ENCODE measurements at regions not wholly inside any gene's neighbourhood (a gene's known extent, or its start where the extent isn't known, plus 50 kb on each side); places are given as distances from the start of the nearest gene placed in this dataset.

DNA sequence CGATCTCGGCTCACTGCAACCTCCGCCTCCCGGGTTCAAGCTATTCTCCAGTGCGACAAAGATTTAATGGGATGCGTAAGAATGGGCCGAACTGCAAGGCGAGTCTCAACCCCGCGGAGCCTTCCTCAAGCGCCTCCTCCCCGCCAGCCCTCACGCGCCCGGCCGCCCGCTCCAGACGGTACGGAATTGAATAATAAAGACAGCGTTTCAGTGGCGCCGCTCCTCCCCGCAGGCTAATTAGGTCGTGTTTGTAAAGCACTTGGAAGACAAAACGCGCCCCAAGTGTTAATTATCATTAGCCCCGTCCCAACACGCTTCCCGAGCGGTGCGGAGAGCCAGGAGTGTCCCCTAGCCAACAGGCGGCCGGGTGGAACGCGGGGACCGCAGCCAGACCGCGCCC lies 192.0 kb downstream of the BUD13 start:
- no peak for ATAC-seq
- no peak for TF ChIP-seq PPARA (CRISPR knock-in tag; IDR thresholded peaks at IDR 0.05; ENCODE audit: borderline replicate concordance)
- no peak for TF ChIP-seq ZC3H10 (CRISPR knock-in tag; IDR thresholded peaks at IDR 0.05)
- TF ChIP-seq RARB (CRISPR knock-in tag; IDR thresholded peaks at IDR 0.05): no peak
- no peak for TF ChIP-seq TOX (CRISPR knock-in tag; IDR thresholded peaks at IDR 0.05; ENCODE audit: borderline replicate concordance)
- no peak for TF ChIP-seq ZFP30 (CRISPR knock-in tag; IDR thresholded peaks at IDR 0.05)
- TF ChIP-seq, protein P1, sequence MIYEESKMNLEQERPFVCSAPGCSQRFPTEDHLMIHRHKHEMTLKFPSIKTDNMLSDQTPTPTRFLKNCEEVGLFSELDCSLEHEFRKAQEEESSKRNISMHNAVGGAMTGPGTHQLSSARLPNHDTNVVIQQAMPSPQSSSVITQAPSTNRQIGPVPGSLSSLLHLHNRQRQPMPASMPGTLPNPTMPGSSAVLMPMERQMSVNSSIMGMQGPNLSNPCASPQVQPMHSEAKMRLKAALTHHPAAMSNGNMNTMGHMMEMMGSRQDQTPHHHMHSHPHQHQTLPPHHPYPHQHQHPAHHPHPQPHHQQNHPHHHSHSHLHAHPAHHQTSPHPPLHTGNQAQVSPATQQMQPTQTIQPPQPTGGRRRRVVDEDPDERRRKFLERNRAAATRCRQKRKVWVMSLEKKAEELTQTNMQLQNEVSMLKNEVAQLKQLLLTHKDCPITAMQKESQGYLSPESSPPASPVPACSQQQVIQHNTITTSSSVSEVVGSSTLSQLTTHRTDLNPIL (CRISPR knock-in tag; IDR thresholded peaks at IDR 0.05; ENCODE audit: low read depth): no peak
- no peak for TF ChIP-seq ZFP3 (CRISPR knock-in tag; IDR thresholded peaks at IDR 0.05)
- TF ChIP-seq, protein P2, sequence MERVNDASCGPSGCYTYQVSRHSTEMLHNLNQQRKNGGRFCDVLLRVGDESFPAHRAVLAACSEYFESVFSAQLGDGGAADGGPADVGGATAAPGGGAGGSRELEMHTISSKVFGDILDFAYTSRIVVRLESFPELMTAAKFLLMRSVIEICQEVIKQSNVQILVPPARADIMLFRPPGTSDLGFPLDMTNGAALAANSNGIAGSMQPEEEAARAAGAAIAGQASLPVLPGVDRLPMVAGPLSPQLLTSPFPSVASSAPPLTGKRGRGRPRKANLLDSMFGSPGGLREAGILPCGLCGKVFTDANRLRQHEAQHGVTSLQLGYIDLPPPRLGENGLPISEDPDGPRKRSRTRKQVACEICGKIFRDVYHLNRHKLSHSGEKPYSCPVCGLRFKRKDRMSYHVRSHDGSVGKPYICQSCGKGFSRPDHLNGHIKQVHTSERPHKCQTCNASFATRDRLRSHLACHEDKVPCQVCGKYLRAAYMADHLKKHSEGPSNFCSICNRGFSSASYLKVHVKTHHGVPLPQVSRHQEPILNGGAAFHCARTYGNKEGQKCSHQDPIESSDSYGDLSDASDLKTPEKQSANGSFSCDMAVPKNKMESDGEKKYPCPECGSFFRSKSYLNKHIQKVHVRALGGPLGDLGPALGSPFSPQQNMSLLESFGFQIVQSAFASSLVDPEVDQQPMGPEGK (CRISPR knock-in tag; IDR thresholded peaks at IDR 0.05; ENCODE audit: borderline replicate concordance): no peak
- TF ChIP-seq, protein P3, sequence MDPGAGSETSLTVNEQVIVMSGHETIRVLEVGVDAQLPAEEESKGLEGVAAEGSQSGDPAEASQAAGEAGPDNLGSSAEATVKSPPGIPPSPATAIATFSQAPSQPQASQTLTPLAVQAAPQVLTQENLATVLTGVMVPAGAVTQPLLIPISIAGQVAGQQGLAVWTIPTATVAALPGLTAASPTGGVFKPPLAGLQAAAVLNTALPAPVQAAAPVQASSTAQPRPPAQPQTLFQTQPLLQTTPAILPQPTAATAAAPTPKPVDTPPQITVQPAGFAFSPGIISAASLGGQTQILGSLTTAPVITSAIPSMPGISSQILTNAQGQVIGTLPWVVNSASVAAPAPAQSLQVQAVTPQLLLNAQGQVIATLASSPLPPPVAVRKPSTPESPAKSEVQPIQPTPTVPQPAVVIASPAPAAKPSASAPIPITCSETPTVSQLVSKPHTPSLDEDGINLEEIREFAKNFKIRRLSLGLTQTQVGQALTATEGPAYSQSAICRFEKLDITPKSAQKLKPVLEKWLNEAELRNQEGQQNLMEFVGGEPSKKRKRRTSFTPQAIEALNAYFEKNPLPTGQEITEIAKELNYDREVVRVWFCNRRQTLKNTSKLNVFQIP (CRISPR knock-in tag; IDR thresholded peaks at IDR 0.05; ENCODE audit: borderline replicate concordance, low read depth): no peak
- TF ChIP-seq, protein P4, sequence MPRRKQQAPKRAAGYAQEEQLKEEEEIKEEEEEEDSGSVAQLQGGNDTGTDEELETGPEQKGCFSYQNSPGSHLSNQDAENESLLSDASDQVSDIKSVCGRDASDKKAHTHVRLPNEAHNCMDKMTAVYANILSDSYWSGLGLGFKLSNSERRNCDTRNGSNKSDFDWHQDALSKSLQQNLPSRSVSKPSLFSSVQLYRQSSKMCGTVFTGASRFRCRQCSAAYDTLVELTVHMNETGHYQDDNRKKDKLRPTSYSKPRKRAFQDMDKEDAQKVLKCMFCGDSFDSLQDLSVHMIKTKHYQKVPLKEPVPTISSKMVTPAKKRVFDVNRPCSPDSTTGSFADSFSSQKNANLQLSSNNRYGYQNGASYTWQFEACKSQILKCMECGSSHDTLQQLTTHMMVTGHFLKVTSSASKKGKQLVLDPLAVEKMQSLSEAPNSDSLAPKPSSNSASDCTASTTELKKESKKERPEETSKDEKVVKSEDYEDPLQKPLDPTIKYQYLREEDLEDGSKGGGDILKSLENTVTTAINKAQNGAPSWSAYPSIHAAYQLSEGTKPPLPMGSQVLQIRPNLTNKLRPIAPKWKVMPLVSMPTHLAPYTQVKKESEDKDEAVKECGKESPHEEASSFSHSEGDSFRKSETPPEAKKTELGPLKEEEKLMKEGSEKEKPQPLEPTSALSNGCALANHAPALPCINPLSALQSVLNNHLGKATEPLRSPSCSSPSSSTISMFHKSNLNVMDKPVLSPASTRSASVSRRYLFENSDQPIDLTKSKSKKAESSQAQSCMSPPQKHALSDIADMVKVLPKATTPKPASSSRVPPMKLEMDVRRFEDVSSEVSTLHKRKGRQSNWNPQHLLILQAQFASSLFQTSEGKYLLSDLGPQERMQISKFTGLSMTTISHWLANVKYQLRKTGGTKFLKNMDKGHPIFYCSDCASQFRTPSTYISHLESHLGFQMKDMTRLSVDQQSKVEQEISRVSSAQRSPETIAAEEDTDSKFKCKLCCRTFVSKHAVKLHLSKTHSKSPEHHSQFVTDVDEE (CRISPR knock-in tag; IDR thresholded peaks at IDR 0.05): no peak
- TF ChIP-seq TCF4 (CRISPR knock-in tag; IDR thresholded peaks at IDR 0.05; ENCODE audit: borderline replicate concordance): no peak
- no peak for TF ChIP-seq SNAI2 (CRISPR knock-in tag; IDR thresholded peaks at IDR 0.05)
- TF ChIP-seq, protein P5, sequence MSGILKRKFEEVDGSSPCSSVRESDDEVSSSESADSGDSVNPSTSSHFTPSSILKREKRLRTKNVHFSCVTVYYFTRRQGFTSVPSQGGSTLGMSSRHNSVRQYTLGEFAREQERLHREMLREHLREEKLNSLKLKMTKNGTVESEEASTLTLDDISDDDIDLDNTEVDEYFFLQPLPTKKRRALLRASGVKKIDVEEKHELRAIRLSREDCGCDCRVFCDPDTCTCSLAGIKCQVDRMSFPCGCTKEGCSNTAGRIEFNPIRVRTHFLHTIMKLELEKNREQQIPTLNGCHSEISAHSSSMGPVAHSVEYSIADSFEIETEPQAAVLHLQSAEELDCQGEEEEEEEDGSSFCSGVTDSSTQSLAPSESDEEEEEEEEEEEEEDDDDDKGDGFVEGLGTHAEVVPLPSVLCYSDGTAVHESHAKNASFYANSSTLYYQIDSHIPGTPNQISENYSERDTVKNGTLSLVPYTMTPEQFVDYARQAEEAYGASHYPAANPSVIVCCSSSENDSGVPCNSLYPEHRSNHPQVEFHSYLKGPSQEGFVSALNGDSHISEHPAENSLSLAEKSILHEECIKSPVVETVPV (CRISPR knock-in tag; IDR thresholded peaks at IDR 0.05): no peak
- TF ChIP-seq ZNF565 (CRISPR knock-in tag; conservative IDR thresholded peaks at IDR 0.05; ENCODE audit: low read depth): no peak
- TF ChIP-seq CSDC2 (CRISPR knock-in tag; IDR thresholded peaks at IDR 0.05): no peak
- TF ChIP-seq ZNF8 (CRISPR knock-in tag; IDR thresholded peaks at IDR 0.05): no peak
- TF ChIP-seq ESRRG (CRISPR knock-in tag; IDR thresholded peaks at IDR 0.05): no peak

DNA sequence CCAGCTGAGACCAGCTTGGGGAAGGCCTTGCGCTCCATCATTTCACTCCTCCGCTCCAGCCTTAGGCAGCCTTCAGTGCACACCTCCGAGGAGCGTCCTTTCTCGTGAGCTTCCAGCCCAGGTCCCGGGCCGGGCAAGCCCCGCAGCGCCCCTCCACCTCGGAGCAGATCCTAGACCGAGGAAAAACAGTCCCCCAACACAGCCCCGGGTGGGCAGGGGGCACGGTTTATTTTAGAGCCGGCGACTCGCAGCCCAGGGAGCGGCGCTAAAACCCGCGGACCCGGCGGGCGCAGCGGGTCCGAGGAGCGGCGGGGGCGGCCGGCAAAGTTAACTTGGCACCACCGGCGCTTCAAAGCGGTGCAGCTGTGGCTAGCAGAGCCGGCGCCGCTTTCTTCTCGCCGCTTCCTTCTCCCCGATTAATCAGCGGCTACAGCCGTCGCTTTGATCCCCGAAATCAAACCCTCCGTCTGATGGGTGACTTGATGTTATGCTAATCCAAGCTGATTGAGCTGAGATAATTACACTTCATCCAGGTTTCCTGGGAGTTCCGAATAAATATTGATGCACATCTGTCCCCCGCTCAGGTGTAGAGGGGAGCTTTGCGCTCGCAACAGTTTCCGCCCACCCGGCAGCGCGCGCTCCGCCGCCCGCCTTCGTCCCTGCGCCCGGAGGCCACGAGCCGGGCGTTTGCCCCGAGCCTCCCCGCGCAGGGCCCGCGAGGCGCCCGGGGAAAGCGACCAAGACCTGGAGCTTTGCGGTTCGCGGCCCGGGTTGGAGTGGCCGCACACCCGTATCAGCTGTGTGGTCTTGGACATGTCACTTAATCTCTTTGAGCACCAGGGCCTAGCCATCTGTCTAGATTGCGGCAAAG lies 192.7 kb downstream of the BUD13 start:
- ATAC-seq: no peak
- TF ChIP-seq TOX (CRISPR knock-in tag; IDR thresholded peaks at IDR 0.05; ENCODE audit: borderline replicate concordance) (no peak), ARNTL (CRISPR knock-in tag; IDR thresholded peaks at IDR 0.05; ENCODE audit: borderline replicate concordance, low read depth) (no peak)

DNA sequence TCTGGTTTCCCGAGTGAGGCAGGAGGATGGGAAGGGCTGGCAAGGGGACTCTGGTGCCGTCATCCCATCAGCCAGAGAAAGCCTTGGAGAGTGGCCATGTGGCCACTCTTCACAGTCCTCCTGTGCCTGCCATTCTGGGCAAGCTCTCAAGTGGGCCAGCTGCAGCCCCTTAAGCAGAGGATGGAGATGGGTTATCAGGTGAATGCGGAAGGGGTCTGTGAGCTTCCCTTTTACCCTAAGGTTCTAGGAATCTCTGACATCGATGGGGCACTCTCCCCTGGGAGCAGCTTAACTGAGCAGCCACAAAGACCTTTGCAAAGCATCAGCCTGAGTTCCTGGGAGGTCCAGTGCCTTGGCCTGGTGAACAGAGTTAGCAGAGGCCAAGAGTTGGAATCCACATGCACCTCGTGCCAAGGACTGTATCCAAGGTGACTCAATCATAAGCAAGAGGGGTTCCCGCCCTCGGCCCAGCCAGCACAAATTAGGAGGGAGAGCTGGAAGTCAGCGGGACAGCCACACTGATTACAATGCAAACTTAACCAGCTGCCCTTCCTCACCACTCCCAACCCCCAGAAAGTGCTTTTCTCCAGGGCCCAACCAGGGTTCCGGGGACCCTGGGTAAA lies 193.6 kb downstream of the BUD13 start:
- ATAC-seq: no peak
- TF ChIP-seq BACH2 (CRISPR knock-in tag; IDR thresholded peaks at IDR 0.05; ENCODE audit: borderline replicate concordance) (no peak), ZNF565 (CRISPR knock-in tag; conservative IDR thresholded peaks at IDR 0.05; ENCODE audit: low read depth) (no peak), ZFP30 (CRISPR knock-in tag; IDR thresholded peaks at IDR 0.05) (no peak), CSDC2 (CRISPR knock-in tag; IDR thresholded peaks at IDR 0.05) (no peak), ZFP3 (CRISPR knock-in tag; IDR thresholded peaks at IDR 0.05) (no peak), RARB (CRISPR knock-in tag; IDR thresholded peaks at IDR 0.05) (no peak), ZC3H10 (CRISPR knock-in tag; IDR thresholded peaks at IDR 0.05) (no peak)
- TF ChIP-seq, protein P3 (CRISPR knock-in tag; IDR thresholded peaks at IDR 0.05; ENCODE audit: borderline replicate concordance, low read depth): no peak
- TF ChIP-seq, protein P1 (CRISPR knock-in tag; IDR thresholded peaks at IDR 0.05; ENCODE audit: low read depth): no peak
